ENCODE measurements at regions not wholly inside any gene's neighbourhood (a gene's known extent, or its start where the extent isn't known, plus 50 kb on each side); places are given as distances from the start of the nearest gene placed in this dataset.

GRCh38 chr7:131233193-131233592, 94.5 kb upstream of the MKLN1 start:
- DNase-seq, result no peak

- no peak for DNase-seq
Measured at GRCh38 chr7:131234719-131235488, 92.8 kb upstream of the MKLN1 start.

- peak; percentile 64 for DNase-seq
Measured at GRCh38 chr7:131235489-131236317, 92.0 kb upstream of the MKLN1 start.

GRCh38 chr7:131236318-131236672, 91.4 kb upstream of the MKLN1 start:
- no peak for DNase-seq

- DNase-seq, result no peak
Measured at GRCh38 chr7:131238347-131238931, 89.2 kb upstream of the MKLN1 start.

- no peak for DNase-seq
Measured at GRCh38 chr7:131241386-131241785, 86.3 kb upstream of the MKLN1 start.

GRCh38 chr7:131242123-131242650, 85.5 kb upstream of the MKLN1 start:
- no peak for DNase-seq

- no peak for DNase-seq
Measured at GRCh38 chr7:131244259-131244852, 83.3 kb upstream of the MKLN1 start.

GRCh38 chr7:131249003-131249402, 78.7 kb upstream of the MKLN1 start:
- DNase-seq, result no peak

- DNase-seq, result no peak
Measured at GRCh38 chr7:131249483-131249882, 78.2 kb upstream of the MKLN1 start.

GRCh38 chr7:131250331-131250730, 77.3 kb upstream of the MKLN1 start:
- DNase-seq, result no peak

- no peak for DNase-seq
Measured at GRCh38 chr7:131251371-131251770, 76.3 kb upstream of the MKLN1 start.

GRCh38 chr7:131252976-131253375, 74.7 kb upstream of the MKLN1 start:
- DNase-seq, result no peak

- DNase-seq, result no peak
Measured at GRCh38 chr7:131254211-131254610, 73.5 kb upstream of the MKLN1 start.

GRCh38 chr7:131255242-131255641, 72.4 kb upstream of the MKLN1 start:
- DNase-seq, result no peak

GRCh38 chr7:131261476-131261994, 66.1 kb upstream of the MKLN1 start:
- DNase-seq, result no peak

- no peak for DNase-seq
Measured at GRCh38 chr7:131265227-131265626, 62.4 kb upstream of the MKLN1 start.

GRCh38 chr7:131267631-131268030, 60.0 kb upstream of the MKLN1 start:
- no peak for DNase-seq

- no peak for DNase-seq
Measured at GRCh38 chr7:131268906-131269305, 58.8 kb upstream of the MKLN1 start.

GRCh38 chr7:131272086-131272485, 55.6 kb upstream of the MKLN1 start:
- DNase-seq, result no peak

GRCh38 chr7:131274986-131275385, 52.7 kb upstream of the MKLN1 start:
- no peak for DNase-seq

GRCh38 chr7:131276190-131276589, 51.5 kb upstream of the MKLN1 start:
- DNase-seq, result no peak

- no peak for DNase-seq
Measured at GRCh38 chr7:131276748-131277147, 50.9 kb upstream of the MKLN1 start.
